ENCODE measurements at regions not wholly inside any gene's neighbourhood (a gene's known extent, or its start where the extent isn't known, plus 50 kb on each side); places are given as distances from the start of the nearest gene placed in this dataset.

- DNase-seq (ENCODE audit: extremely low read depth, low read depth): no peak
- no peak for TF ChIP-seq CTCF (IDR thresholded peaks at IDR 0.05; ENCODE audit: low read depth, low read length)
These were observed 56.0 kb upstream of the ESX1 start for GRCh38 chrX:104310657-104311254.

- DNase-seq (ENCODE audit: extremely low read depth, low read depth): peak; percentile 14
- peak; percentile 46 for TF ChIP-seq CTCF (IDR thresholded peaks at IDR 0.05; ENCODE audit: low read depth, low read length)
These were observed 55.4 kb upstream of the ESX1 start for GRCh38 chrX:104310090-104310489.

- no peak for TF ChIP-seq CTCF (IDR thresholded peaks at IDR 0.05; ENCODE audit: low read depth, low read length)
- no peak for DNase-seq (ENCODE audit: extremely low read depth, low read depth)
These were observed 54.4 kb upstream of the ESX1 start for GRCh38 chrX:104309169-104309568.

DNA sequence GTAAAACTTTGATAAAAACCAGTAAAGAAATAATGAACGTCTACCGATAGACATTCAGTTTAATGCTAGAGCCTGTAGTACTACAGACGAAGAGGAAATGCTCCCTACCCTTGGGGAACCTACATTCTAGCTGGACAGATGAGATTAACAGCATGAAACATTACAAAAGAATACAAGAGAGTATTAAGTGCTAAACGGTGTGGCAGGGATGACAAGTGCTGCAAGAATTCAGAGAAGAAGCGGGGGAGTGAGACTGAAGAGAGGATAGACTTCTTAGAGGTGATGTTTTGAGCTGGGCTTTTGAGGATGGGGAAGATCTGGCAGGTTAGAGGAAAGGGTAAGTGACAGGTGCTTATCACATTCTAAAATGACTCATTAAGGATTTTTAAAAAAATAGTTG lies 52.6 kb upstream of the ESX1 start:
- DNase-seq (ENCODE audit: extremely low read depth, low read depth): no peak
- TF ChIP-seq CTCF (IDR thresholded peaks at IDR 0.05; ENCODE audit: low read depth, low read length): no peak

DNA sequence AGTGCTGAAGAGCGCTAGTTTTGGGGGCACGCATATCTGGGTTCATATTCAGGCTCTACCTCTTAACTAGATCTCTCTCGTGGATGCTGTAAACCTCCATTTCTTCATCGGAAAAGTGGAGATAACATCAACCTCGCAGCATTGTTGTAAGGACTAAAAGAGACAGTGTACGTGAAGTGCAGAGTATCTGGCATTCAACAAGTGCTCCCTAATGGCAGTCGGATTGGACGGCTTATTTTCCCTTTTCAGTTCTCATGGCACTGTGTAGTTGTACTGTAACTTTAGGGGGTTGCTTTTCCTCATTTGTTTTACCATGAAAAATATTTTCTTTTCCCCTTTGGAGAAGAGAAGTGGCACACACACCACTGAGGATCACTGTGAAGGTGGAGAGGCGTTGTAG lies 51.4 kb upstream of the ESX1 start:
- TF ChIP-seq CTCF (IDR thresholded peaks at IDR 0.05; ENCODE audit: low read depth, low read length): no peak
- no peak for DNase-seq (ENCODE audit: extremely low read depth, low read depth)

Measured in AG09319 (cell line).